GM12872 (cell line): ENCODE measurements at regions not wholly inside any gene's neighbourhood (a gene's known extent, or its start where the extent isn't known, plus 50 kb on each side); places are given as distances from the start of the nearest gene placed in this dataset.

Source experiments
- CTCF ChIP-seq: IDR thresholded peaks from 3 replicates; pipeline ENCODE4 v1.5.1; 2011; ENCODE audit warnings: low read depth, mild to moderate bottlenecking, low read length, moderate library complexity; ENCODE audit not compliant: insufficient read depth

- no peak for TF ChIP-seq CTCF
These were observed 349.9 kb downstream of the LRIG3 start for GRCh38 chr12:58570411-58570810.

GRCh38 chr12:58575256-58575655 is 345.0 kb downstream of the LRIG3 start:
- no peak for TF ChIP-seq CTCF

GRCh38 chr12:58576081-58576480 is 344.2 kb downstream of the LRIG3 start:
- no peak for TF ChIP-seq CTCF

GRCh38 chr12:58576916-58577315 is 343.4 kb downstream of the LRIG3 start:
- TF ChIP-seq CTCF = no peak

GRCh38 chr12:58580095-58580494 is 340.2 kb downstream of the LRIG3 start:
- no peak for TF ChIP-seq CTCF

- TF ChIP-seq CTCF = no peak
These were observed 336.8 kb downstream of the LRIG3 start for GRCh38 chr12:58583529-58583928.

GRCh38 chr12:58583940-58584339 is 336.4 kb downstream of the LRIG3 start:
- TF ChIP-seq CTCF = no peak

- TF ChIP-seq CTCF = no peak
These were observed 335.4 kb downstream of the LRIG3 start for GRCh38 chr12:58584880-58585279.
